ENCODE measurements at regions not wholly inside any gene's neighbourhood (a gene's known extent, or its start where the extent isn't known, plus 50 kb on each side); places are given as distances from the start of the nearest gene placed in this dataset.
"Not testable (repeated sequence)": the region's sequence is repeated elsewhere in the genome, so short reads cannot be mapped to it uniquely, and the experiment has no call there.

GRCh38 chr7:35152059-35152458 lies 101.8 kb downstream of the TBX20 start:
- not testable (repeated sequence) for DNase-seq

- not testable (repeated sequence) for DNase-seq
Observed at GRCh38 chr7:35148030-35148429, 105.9 kb downstream of the TBX20 start.

- DNase-seq: not testable (repeated sequence)
Observed at GRCh38 chr7:35142125-35142524, 104.8 kb upstream of the DPY19L1 start.

- DNase-seq: not testable (repeated sequence)
Observed at GRCh38 chr7:35139281-35139680, 102.0 kb upstream of the DPY19L1 start.

- DNase-seq: not testable (repeated sequence)
Observed at GRCh38 chr7:35133465-35133864, 96.2 kb upstream of the DPY19L1 start.

- not testable (repeated sequence) for DNase-seq
Observed at GRCh38 chr7:35133011-35133410, 95.7 kb upstream of the DPY19L1 start.

- DNase-seq: not testable (repeated sequence)
Observed at GRCh38 chr7:35128662-35129061, 91.4 kb upstream of the DPY19L1 start.

GRCh38 chr7:35118526-35118925 lies 81.2 kb upstream of the DPY19L1 start:
- DNase-seq: not testable (repeated sequence)

- DNase-seq: not testable (repeated sequence)
Observed at GRCh38 chr7:35106667-35107066, 69.4 kb upstream of the DPY19L1 start.

- peak in 1 of 3 experiments; percentile 35 for DNase-seq
Observed at GRCh38 chr7:35105511-35105910, 68.2 kb upstream of the DPY19L1 start.

GRCh38 chr7:35102845-35103244 lies 65.6 kb upstream of the DPY19L1 start:
- DNase-seq: not testable (repeated sequence)

- peak in 2 of 3 experiments; percentile 11 to 33 for DNase-seq
Observed at GRCh38 chr7:35092961-35093360, 55.7 kb upstream of the DPY19L1 start.

Data from NCI-H1417 (cell line).